ENCODE measurements at regions not wholly inside any gene's neighbourhood (a gene's known extent, or its start where the extent isn't known, plus 50 kb on each side); places are given as distances from the start of the nearest gene placed in this dataset.
"Not testable (repeated sequence)": the region's sequence is repeated elsewhere in the genome, so short reads cannot be mapped to it uniquely, and the experiment has no call there.

DNA sequence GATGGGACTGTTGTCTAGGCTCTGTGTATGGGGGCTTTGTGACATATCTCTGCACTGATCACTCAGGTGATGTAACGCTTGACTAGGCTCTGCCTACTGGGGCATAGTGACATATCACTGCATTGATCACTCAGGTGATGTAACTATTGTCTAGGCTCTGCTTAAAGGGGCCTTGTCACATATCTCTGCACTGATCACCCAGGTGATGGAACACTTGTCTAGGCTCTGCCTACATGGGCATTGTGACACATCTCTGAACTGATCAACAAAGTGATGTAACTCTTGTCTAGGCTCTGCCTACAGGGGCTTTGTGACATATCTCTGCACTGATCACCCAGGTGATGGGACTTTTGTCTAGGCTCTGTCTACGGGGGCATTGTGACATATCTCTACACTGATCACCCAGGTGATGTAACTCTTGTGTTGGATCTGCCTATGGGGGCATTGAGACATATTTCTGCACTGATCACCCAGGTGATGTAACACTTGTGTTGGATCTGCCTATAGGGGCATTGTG is 51.4 kb upstream of the USP14 start:
- not testable (repeated sequence) for TF ChIP-seq ARNTL (CRISPR knock-in tag; IDR thresholded peaks at IDR 0.05; ENCODE audit: borderline replicate concordance, low read depth); TOX (CRISPR knock-in tag; IDR thresholded peaks at IDR 0.05; ENCODE audit: borderline replicate concordance); CSDC2 (CRISPR knock-in tag; IDR thresholded peaks at IDR 0.05); ESRRG (CRISPR knock-in tag; IDR thresholded peaks at IDR 0.05); ZC3H10 (CRISPR knock-in tag; IDR thresholded peaks at IDR 0.05); ZFP3 (CRISPR knock-in tag; IDR thresholded peaks at IDR 0.05); GLIS3 (CRISPR knock-in tag; IDR thresholded peaks at IDR 0.05); RARB (CRISPR knock-in tag; IDR thresholded peaks at IDR 0.05); ZNF8 (CRISPR knock-in tag; IDR thresholded peaks at IDR 0.05)
- TF ChIP-seq, protein P1, sequence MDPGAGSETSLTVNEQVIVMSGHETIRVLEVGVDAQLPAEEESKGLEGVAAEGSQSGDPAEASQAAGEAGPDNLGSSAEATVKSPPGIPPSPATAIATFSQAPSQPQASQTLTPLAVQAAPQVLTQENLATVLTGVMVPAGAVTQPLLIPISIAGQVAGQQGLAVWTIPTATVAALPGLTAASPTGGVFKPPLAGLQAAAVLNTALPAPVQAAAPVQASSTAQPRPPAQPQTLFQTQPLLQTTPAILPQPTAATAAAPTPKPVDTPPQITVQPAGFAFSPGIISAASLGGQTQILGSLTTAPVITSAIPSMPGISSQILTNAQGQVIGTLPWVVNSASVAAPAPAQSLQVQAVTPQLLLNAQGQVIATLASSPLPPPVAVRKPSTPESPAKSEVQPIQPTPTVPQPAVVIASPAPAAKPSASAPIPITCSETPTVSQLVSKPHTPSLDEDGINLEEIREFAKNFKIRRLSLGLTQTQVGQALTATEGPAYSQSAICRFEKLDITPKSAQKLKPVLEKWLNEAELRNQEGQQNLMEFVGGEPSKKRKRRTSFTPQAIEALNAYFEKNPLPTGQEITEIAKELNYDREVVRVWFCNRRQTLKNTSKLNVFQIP (CRISPR knock-in tag; IDR thresholded peaks at IDR 0.05; ENCODE audit: borderline replicate concordance, low read depth), result not testable (repeated sequence)
- TF ChIP-seq, protein P2, sequence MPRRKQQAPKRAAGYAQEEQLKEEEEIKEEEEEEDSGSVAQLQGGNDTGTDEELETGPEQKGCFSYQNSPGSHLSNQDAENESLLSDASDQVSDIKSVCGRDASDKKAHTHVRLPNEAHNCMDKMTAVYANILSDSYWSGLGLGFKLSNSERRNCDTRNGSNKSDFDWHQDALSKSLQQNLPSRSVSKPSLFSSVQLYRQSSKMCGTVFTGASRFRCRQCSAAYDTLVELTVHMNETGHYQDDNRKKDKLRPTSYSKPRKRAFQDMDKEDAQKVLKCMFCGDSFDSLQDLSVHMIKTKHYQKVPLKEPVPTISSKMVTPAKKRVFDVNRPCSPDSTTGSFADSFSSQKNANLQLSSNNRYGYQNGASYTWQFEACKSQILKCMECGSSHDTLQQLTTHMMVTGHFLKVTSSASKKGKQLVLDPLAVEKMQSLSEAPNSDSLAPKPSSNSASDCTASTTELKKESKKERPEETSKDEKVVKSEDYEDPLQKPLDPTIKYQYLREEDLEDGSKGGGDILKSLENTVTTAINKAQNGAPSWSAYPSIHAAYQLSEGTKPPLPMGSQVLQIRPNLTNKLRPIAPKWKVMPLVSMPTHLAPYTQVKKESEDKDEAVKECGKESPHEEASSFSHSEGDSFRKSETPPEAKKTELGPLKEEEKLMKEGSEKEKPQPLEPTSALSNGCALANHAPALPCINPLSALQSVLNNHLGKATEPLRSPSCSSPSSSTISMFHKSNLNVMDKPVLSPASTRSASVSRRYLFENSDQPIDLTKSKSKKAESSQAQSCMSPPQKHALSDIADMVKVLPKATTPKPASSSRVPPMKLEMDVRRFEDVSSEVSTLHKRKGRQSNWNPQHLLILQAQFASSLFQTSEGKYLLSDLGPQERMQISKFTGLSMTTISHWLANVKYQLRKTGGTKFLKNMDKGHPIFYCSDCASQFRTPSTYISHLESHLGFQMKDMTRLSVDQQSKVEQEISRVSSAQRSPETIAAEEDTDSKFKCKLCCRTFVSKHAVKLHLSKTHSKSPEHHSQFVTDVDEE (CRISPR knock-in tag; IDR thresholded peaks at IDR 0.05), result not testable (repeated sequence)
- TF ChIP-seq, protein P3, sequence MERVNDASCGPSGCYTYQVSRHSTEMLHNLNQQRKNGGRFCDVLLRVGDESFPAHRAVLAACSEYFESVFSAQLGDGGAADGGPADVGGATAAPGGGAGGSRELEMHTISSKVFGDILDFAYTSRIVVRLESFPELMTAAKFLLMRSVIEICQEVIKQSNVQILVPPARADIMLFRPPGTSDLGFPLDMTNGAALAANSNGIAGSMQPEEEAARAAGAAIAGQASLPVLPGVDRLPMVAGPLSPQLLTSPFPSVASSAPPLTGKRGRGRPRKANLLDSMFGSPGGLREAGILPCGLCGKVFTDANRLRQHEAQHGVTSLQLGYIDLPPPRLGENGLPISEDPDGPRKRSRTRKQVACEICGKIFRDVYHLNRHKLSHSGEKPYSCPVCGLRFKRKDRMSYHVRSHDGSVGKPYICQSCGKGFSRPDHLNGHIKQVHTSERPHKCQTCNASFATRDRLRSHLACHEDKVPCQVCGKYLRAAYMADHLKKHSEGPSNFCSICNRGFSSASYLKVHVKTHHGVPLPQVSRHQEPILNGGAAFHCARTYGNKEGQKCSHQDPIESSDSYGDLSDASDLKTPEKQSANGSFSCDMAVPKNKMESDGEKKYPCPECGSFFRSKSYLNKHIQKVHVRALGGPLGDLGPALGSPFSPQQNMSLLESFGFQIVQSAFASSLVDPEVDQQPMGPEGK (CRISPR knock-in tag; IDR thresholded peaks at IDR 0.05; ENCODE audit: borderline replicate concordance), result not testable (repeated sequence)
- TF ChIP-seq, protein P4, sequence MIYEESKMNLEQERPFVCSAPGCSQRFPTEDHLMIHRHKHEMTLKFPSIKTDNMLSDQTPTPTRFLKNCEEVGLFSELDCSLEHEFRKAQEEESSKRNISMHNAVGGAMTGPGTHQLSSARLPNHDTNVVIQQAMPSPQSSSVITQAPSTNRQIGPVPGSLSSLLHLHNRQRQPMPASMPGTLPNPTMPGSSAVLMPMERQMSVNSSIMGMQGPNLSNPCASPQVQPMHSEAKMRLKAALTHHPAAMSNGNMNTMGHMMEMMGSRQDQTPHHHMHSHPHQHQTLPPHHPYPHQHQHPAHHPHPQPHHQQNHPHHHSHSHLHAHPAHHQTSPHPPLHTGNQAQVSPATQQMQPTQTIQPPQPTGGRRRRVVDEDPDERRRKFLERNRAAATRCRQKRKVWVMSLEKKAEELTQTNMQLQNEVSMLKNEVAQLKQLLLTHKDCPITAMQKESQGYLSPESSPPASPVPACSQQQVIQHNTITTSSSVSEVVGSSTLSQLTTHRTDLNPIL (CRISPR knock-in tag; IDR thresholded peaks at IDR 0.05; ENCODE audit: low read depth), result not testable (repeated sequence)
